Neuron (in vitro differentiated cells): ENCODE measurements at regions not wholly inside any gene's neighbourhood (a gene's known extent, or its start where the extent isn't known, plus 50 kb on each side); places are given as distances from the start of the nearest gene placed in this dataset.

ENCODE experiments used
- H2AFZ ChIP-seq: one replicate; pipeline ENCODE4 v1.6.1; 2013; ENCODE audit warnings: low read depth, mild to moderate bottlenecking, inconsistent platforms, low read length, moderate library complexity
- H3K27me3 ChIP-seq: one replicate; pipeline ENCODE4 v1.6.1; 2013; ENCODE audit warnings: low read length; ENCODE audit not compliant: insufficient read depth
- H3K36me3 ChIP-seq: one replicate; pipeline ENCODE4 v1.6.1; 2013; ENCODE audit warnings: low read length; ENCODE audit not compliant: insufficient read depth
- H3K4me1 ChIP-seq: one replicate; pipeline ENCODE4 v1.6.1; 2013; ENCODE audit warnings: low read length; ENCODE audit not compliant: insufficient read depth
- H3K4me3 ChIP-seq: 2 replicates; pipeline ENCODE4 v1.5.1; 2013; ENCODE audit warnings: mild to moderate bottlenecking, low read length, moderate library complexity
- H3K9me3 ChIP-seq: one replicate; pipeline ENCODE4 v1.6.1; 2013; ENCODE audit warnings: low read length

- Histone ChIP-seq H2AFZ (no peak overlapping the region), H3K4me3 (no peak overlapping the region), H3K27me3 (no peaks in the 10 kb centered on the region), H3K4me1 (no peaks in the 10 kb centered on the region), H3K36me3 (no peaks in the 10 kb centered on the region), H3K9me3 (no peaks in the 10 kb centered on the region)
Observed at GRCh38 chr9:75633451-75634057, 256.9 kb upstream of the PCSK5 start.

GRCh38 chr9:75636427-75637045, 253.9 kb upstream of the PCSK5 start:
- H3K36me3 ChIP-seq, result no peaks in the 10 kb centered on the region
- no peak overlapping the region for H3K4me3 ChIP-seq
- H3K27me3 ChIP-seq, result no peaks in the 10 kb centered on the region
- H3K4me1 ChIP-seq, result no peaks in the 10 kb centered on the region
- no peaks in the 10 kb centered on the region for H3K9me3 ChIP-seq
- H2AFZ ChIP-seq, result no peak overlapping the region

GRCh38 chr9:75639971-75640610, 250.4 kb upstream of the PCSK5 start:
- Histone ChIP-seq H3K9me3 (no peaks in the 10 kb centered on the region), H3K4me3 (no peak overlapping the region), H3K36me3 (no peaks in the 10 kb centered on the region), H2AFZ (no peak overlapping the region), H3K27me3 (no peaks in the 10 kb centered on the region), H3K4me1 (no peaks in the 10 kb centered on the region)

- Histone ChIP-seq H2AFZ (no peak overlapping the region), H3K27me3 (no peaks in the 10 kb centered on the region), H3K9me3 (no peaks in the 10 kb centered on the region), H3K4me3 (no peak overlapping the region), H3K36me3 (no peaks in the 10 kb centered on the region), H3K4me1 (no peaks in the 10 kb centered on the region)
Observed at GRCh38 chr9:75642522-75642921, 248.0 kb upstream of the PCSK5 start.

GRCh38 chr9:75644649-75645048, 245.8 kb upstream of the PCSK5 start:
- Histone ChIP-seq H3K27me3 (no peaks in the 10 kb centered on the region), H3K36me3 (no peaks in the 10 kb centered on the region), H2AFZ (no peak overlapping the region), H3K9me3 (no peaks in the 10 kb centered on the region), H3K4me3 (no peak overlapping the region), H3K4me1 (no peaks in the 10 kb centered on the region)

- no peaks in the 10 kb centered on the region for H3K27me3 ChIP-seq
- no peaks in the 10 kb centered on the region for H3K4me1 ChIP-seq
- no peaks in the 10 kb centered on the region for H3K9me3 ChIP-seq
- H3K4me3 ChIP-seq, result no peak overlapping the region
- no peaks in the 10 kb centered on the region for H3K36me3 ChIP-seq
- H2AFZ ChIP-seq, result no peak overlapping the region
Observed at GRCh38 chr9:75648034-75648433, 242.4 kb upstream of the PCSK5 start.

- Histone ChIP-seq H3K27me3 (no peaks in the 10 kb centered on the region), H3K4me1 (no peaks in the 10 kb centered on the region), H2AFZ (no peak overlapping the region), H3K9me3 (no peaks in the 10 kb centered on the region), H3K4me3 (no peak overlapping the region), H3K36me3 (no peaks in the 10 kb centered on the region)
Observed at GRCh38 chr9:75649060-75649459, 241.4 kb upstream of the PCSK5 start.

DNA sequence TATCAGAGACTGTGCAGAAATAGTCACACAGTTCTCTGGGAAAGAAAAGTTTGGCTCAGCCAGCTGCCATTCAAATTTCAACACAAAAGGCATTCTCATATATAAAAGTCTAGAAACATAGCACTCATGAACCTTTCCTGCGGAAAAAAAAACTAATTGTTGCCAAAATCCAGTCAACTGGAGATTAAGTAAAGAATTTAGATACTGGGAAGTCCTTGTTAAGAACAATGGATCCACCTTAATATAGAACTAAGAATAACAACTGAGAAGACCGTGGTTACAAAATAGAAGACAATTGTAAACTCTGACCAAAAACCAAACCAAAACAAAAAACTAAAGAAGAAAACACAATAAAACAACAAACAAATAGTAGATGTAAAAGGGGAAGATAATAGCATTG, 238.8 kb upstream of the PCSK5 start:
- Histone ChIP-seq H3K4me1 (no peaks in the 10 kb centered on the region), H3K9me3 (no peaks in the 10 kb centered on the region), H2AFZ (no peak overlapping the region), H3K4me3 (no peak overlapping the region), H3K36me3 (no peaks in the 10 kb centered on the region), H3K27me3 (no peaks in the 10 kb centered on the region)

GRCh38 chr9:75653335-75653734, 237.1 kb upstream of the PCSK5 start:
- Histone ChIP-seq H3K4me1 (no peaks in the 10 kb centered on the region), H3K36me3 (no peaks in the 10 kb centered on the region), H3K27me3 (no peaks in the 10 kb centered on the region), H2AFZ (no peak overlapping the region), H3K4me3 (no peak overlapping the region), H3K9me3 (no peaks in the 10 kb centered on the region)

- H3K4me3 ChIP-seq, result no peak overlapping the region
- no peaks in the 10 kb centered on the region for H3K9me3 ChIP-seq
- H3K36me3 ChIP-seq, result no peaks in the 10 kb centered on the region
- H3K27me3 ChIP-seq, result no peaks in the 10 kb centered on the region
- H3K4me1 ChIP-seq, result no peaks in the 10 kb centered on the region
- no peak overlapping the region for H2AFZ ChIP-seq
Observed at GRCh38 chr9:75653750-75654149, 236.7 kb upstream of the PCSK5 start.

- no peaks in the 10 kb centered on the region for H3K9me3 ChIP-seq
- no peak overlapping the region for H2AFZ ChIP-seq
- no peaks in the 10 kb centered on the region for H3K27me3 ChIP-seq
- H3K36me3 ChIP-seq, result no peaks in the 10 kb centered on the region
- no peaks in the 10 kb centered on the region for H3K4me1 ChIP-seq
- no peak overlapping the region for H3K4me3 ChIP-seq
Observed at GRCh38 chr9:75657015-75657414, 233.5 kb upstream of the PCSK5 start.

DNA sequence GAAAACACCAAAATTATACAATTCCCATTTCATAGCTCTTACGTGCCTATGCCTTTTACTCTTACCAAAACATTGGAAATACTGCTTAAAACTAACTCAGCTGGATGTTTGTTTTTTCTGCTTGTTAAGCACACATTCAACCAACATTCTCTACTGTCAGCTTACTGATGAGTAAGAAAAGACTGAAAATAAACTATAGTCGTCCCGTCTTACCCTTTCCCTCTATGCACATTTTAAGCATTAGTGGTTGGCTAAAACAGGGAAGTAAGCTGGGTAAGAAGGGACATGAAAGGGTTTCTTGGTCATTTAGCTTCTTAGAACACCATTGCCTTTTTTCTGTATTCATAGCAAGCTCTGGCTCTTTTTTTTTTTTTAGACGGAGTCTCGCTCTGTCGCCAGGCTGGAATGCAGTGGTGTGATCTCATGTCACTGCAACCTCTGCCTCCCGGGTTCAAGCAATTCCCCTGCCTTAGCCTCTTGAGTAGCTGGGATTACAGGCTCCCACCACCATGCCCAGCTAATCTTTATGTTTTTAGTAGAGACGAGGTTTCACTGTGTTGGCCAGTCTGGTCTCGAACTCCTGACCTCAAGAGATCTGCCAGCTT, 232.1 kb upstream of the PCSK5 start:
- Histone ChIP-seq H3K9me3 (no peaks in the 10 kb centered on the region), H3K36me3 (no peaks in the 10 kb centered on the region), H2AFZ (no peak overlapping the region), H3K4me3 (no peak overlapping the region), H3K4me1 (no peaks in the 10 kb centered on the region), H3K27me3 (no peaks in the 10 kb centered on the region)

DNA sequence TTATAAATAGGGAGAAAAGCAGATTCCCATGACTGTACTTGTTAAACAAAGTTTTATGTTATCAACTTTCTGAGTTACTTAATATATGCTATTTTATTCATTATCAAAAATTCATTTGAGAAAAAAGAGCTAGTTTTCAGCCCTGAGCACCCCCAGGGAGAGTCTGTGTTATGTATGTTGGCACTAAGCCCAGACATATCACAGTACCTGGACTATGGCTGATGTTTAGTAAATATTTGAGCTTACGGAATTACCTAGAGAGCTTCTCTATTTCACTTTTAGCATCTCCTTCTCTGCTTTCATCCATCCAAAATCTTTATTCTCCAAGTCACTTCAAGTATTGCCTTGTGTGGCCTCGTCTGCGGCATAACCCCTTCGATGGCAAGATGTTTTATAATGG, 225.9 kb upstream of the PCSK5 start:
- Histone ChIP-seq H3K4me1 (peaks cover 2% of the 10 kb centered on the region), H3K9me3 (no peaks in the 10 kb centered on the region), H3K36me3 (no peaks in the 10 kb centered on the region), H3K4me3 (no peak overlapping the region), H2AFZ (no peak overlapping the region), H3K27me3 (no peaks in the 10 kb centered on the region)
